Fibroblast of mammary gland (primary cell): ENCODE measurements at regions not wholly inside any gene's neighbourhood (a gene's known extent, or its start where the extent isn't known, plus 50 kb on each side); places are given as distances from the start of the nearest gene placed in this dataset.

Experiments
- DNase-seq: peaks from one replicate; pipeline ENCODE4 v3.0.0-alpha.2; 2010; ENCODE audit warnings: low read depth
- H3K4me3 ChIP-seq: 2 replicates; pipeline ENCODE4 v1.5.1; 2011; ENCODE audit warnings: low read depth, mild to moderate bottlenecking, low read length, moderate library complexity; ENCODE audit not compliant: control insufficient read depth
- TF ChIP-seq, protein P1 (sequence below): conservative IDR thresholded peaks from 2 replicates; pipeline ENCODE4 v1.5.1; 2011; ENCODE audit warnings: low read depth, low read length, inconsistent platforms; ENCODE audit not compliant: control insufficient read depth, insufficient read depth

- TF ChIP-seq, protein P1, sequence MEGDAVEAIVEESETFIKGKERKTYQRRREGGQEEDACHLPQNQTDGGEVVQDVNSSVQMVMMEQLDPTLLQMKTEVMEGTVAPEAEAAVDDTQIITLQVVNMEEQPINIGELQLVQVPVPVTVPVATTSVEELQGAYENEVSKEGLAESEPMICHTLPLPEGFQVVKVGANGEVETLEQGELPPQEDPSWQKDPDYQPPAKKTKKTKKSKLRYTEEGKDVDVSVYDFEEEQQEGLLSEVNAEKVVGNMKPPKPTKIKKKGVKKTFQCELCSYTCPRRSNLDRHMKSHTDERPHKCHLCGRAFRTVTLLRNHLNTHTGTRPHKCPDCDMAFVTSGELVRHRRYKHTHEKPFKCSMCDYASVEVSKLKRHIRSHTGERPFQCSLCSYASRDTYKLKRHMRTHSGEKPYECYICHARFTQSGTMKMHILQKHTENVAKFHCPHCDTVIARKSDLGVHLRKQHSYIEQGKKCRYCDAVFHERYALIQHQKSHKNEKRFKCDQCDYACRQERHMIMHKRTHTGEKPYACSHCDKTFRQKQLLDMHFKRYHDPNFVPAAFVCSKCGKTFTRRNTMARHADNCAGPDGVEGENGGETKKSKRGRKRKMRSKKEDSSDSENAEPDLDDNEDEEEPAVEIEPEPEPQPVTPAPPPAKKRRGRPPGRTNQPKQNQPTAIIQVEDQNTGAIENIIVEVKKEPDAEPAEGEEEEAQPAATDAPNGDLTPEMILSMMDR = no peak
- H3K4me3 ChIP-seq = no peak overlapping the region
- DNase-seq = peak; percentile 62
Measured at GRCh38 chr6:141110481-141110880, 1022.2 kb upstream of the GJE1 start.

DNA sequence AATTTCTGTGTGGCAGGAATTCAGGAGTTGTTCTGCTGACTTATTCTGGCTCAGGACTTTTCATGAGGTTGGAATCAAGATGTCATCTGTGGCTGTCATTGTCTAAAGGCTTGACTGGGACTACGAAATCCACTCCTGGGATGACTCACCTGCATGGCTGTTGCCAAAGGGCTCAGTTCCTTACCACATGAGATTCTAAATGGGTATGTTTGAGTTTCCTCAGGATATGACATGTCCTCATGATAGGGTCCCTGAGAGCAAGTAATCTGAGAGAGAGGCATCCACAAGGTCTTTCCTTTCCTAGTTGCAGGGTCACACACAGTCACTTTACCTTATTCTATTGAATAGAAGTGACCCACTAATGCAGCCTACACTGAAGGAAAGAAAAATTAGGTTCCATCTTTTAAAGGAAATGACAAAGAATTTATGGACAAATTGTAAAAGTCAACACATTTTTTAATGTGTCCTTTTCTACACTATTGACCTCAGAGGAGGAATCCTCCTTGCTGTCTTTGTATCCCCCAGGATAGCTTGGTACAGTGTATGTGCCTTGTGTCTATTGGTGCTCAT lies 1025.0 kb upstream of the GJE1 start:
- DNase-seq = peak; percentile 69
- no peak overlapping the region for H3K4me3 ChIP-seq
- TF ChIP-seq, protein P1 = no peak

DNA sequence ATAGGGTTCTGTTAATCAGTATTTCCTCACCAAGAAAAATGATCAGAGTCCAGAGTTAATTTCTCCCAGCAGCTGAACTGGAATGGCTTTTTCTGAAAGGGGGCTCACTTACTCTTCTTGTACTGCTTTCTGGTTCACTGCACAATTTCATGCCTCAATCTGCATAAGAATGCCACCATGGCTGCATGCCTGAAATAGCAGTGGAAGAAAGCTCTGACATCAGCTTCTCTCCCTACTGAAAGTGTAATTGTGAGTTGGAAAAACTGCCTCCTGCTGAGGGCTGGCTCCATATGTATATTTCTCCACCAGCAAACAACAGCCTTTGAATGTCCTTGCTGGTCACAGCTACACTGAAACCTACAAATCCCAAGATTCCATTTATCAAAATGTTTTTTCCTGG lies 1027.2 kb upstream of the GJE1 start:
- H3K4me3 ChIP-seq = no peak overlapping the region
- peak; percentile 14 for DNase-seq
- TF ChIP-seq, protein P1 = no peak

DNA sequence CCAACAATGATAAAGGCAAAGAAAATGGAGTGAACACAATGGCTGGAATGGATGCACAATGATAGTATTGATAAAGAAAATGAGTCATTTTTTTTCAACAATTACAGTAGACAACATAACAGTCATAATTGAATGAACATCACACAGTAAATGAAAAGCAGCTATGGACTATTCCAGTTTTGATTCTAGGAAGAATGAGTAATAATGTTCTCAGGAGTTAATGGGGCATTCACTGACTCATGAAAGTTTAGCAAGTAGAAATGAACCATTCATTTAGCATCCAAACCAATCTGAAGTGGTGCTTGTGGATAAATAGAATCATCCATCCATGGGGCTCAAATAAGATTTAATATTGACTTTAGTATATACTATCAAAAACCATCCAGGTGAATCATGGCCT lies 1029.5 kb upstream of the GJE1 start:
- TF ChIP-seq, protein P1 = no peak
- DNase-seq = peak; percentile 74
- H3K4me3 ChIP-seq = no peak overlapping the region

DNA sequence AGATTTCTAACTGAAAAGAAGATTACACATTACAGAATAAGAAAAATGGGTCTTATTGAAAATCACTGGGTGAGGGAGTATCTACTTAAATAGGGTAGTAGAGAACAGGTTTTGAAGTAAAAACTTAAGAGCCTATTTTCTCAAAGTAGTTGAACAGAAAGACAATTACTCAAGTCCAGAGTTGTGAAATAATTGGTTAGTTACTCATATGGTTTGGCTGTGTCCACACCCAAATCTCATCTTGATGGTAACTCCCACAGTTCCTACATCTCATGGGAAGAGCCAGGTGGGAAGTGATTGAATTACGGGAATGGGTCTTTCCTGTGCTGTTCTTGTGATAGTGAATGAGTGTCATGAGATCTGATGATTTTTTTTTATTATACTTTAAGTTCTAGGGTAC lies 1035.3 kb upstream of the GJE1 start:
- TF ChIP-seq, protein P1 = no peak
- no peak overlapping the region for H3K4me3 ChIP-seq
- peak; percentile 59 for DNase-seq

DNA sequence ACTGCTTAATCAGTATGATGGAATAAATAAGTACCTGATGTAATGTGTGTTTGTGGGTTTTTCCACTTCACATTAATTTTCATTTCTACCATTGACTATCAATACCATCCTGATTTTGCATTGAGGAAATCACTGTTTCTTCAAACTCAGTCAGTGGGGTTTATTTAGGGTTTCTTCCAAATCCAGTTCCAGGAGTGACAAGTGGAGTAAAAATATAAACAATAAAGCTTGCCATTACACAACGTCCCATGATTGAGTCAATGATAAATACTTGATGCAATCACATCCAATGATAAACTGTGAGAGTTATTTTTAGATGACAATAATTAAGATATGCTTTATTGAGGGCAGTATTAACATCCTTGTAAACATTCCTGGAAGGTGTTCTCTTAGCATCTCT lies 1037.4 kb upstream of the GJE1 start:
- TF ChIP-seq, protein P1 = no peak
- no peak overlapping the region for H3K4me3 ChIP-seq
- no peak for DNase-seq

DNA sequence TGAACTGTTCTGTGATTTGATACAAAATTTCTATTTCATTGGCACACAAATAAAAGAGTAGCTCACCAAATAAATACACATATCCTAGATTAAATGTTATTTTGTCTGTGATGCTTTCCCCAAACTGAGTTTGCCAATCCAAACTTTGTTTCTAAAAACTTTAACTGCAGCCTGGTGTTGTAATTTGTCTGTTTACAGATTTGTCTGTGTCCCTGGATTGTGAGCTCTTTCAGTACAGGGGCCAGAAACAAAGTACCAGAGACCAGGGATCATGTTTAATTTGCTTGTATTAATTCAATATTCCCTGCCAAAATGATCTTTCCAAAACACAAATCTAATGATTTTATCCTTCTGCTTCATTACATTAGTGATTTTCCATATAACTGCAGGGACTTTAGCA lies 1044.6 kb upstream of the GJE1 start:
- no peak for DNase-seq
- TF ChIP-seq, protein P1 = no peak

More for the DNA sequence above, 1044.6 kb upstream of the GJE1 start:
- H3K4me3 ChIP-seq = no peak overlapping the region
